GM12872 (cell line): ENCODE measurements at regions not wholly inside any gene's neighbourhood (a gene's known extent, or its start where the extent isn't known, plus 50 kb on each side); places are given as distances from the start of the nearest gene placed in this dataset.

Source experiments
- CTCF ChIP-seq: IDR thresholded peaks from 3 replicates; pipeline ENCODE4 v1.5.1; 2011; ENCODE audit warnings: low read depth, mild to moderate bottlenecking, low read length, moderate library complexity; ENCODE audit not compliant: insufficient read depth

GRCh38 chr4:19711871-19712270 lies 539.8 kb upstream of the SLIT2 start:
- TF ChIP-seq CTCF, result no peak

GRCh38 chr4:19707876-19708275 lies 543.8 kb upstream of the SLIT2 start:
- TF ChIP-seq CTCF, result no peak

GRCh38 chr4:19703391-19703790 lies 548.3 kb upstream of the SLIT2 start:
- TF ChIP-seq CTCF, result no peak

- TF ChIP-seq CTCF, result no peak
These were observed 550.7 kb upstream of the SLIT2 start for GRCh38 chr4:19700992-19701391.

- TF ChIP-seq CTCF, result no peak
These were observed 552.7 kb upstream of the SLIT2 start for GRCh38 chr4:19698961-19699360.

- TF ChIP-seq CTCF, result no peak
These were observed 556.9 kb upstream of the SLIT2 start for GRCh38 chr4:19694812-19695211.

GRCh38 chr4:19693936-19694570 lies 557.7 kb upstream of the SLIT2 start:
- no peak for TF ChIP-seq CTCF
